ENCODE measurements at regions not wholly inside any gene's neighbourhood (a gene's known extent, or its start where the extent isn't known, plus 50 kb on each side); places are given as distances from the start of the nearest gene placed in this dataset.

DNA sequence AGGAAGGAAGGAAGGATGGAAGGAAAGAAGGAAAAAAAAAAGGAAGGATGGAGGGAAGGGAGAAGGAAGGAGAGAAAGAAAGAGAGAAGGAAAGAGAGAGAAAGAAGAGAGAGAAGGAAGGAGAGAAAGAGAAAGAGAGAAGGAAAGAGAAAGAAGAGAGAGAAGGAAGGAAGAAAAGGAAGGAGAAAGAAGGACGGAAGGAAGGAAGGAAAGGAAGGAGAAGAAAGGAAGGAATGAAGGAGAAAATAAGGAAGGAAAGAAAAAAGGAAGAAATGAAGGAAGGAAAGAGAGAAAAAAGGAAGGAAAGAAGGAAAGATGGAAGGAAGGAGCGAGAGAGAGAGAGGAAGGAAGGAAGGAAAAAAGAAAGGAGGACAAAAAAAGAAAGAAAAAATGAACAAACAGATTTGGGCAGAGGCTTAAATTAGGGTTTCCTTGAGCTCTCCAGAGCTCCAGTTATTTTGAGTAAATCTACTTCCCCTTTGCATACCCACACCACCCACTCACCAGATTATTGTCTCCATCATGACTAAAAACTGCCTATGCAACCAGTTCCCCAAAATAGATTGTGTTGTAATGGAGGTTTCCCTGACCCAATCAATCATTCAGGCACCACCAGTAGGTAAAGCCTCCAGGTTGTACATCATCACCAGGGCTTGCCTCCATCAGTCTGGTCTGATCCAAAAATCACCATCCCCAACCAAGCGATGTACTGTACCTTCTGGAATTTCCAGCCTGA, 1722.9 kb upstream of the PCDH10 start:
- TF ChIP-seq, protein P1, sequence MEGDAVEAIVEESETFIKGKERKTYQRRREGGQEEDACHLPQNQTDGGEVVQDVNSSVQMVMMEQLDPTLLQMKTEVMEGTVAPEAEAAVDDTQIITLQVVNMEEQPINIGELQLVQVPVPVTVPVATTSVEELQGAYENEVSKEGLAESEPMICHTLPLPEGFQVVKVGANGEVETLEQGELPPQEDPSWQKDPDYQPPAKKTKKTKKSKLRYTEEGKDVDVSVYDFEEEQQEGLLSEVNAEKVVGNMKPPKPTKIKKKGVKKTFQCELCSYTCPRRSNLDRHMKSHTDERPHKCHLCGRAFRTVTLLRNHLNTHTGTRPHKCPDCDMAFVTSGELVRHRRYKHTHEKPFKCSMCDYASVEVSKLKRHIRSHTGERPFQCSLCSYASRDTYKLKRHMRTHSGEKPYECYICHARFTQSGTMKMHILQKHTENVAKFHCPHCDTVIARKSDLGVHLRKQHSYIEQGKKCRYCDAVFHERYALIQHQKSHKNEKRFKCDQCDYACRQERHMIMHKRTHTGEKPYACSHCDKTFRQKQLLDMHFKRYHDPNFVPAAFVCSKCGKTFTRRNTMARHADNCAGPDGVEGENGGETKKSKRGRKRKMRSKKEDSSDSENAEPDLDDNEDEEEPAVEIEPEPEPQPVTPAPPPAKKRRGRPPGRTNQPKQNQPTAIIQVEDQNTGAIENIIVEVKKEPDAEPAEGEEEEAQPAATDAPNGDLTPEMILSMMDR (IDR thresholded peaks at IDR 0.05; ENCODE audit: low read depth, low read length) = no peak
- no peak for TF ChIP-seq EZH2phosphoT487 (IDR thresholded peaks at IDR 0.05; ENCODE audit: low read depth)

Measured in OCI-LY3 (cell line).